SK-N-SH treated with all-trans-retinoic acid at 6 μM for 48 hours (cell line): ENCODE measurements at regions not wholly inside any gene's neighbourhood (a gene's known extent, or its start where the extent isn't known, plus 50 kb on each side); places are given as distances from the start of the nearest gene placed in this dataset.

Experiments
- CSRNP3 ChIP-seq: fragments of 250-450 bp; sonication (Bioruptor Pico); IDR thresholded peaks from 2 replicates; pipeline ENCODE4 v1.5.1; 2021; ENCODE audit warnings: mild to moderate bottlenecking, moderate library complexity
- GLIS3 ChIP-seq: fragments of 250-450 bp; sonication (Bioruptor Pico); IDR thresholded peaks from 2 replicates; pipeline ENCODE4 v1.5.0; 2020; ENCODE audit warnings: mild to moderate bottlenecking, moderate library complexity
- RARB ChIP-seq: fragments of 250-450 bp; sonication (Bioruptor Pico); IDR thresholded peaks from 2 replicates; pipeline ENCODE4 v1.8.0; 2021; ENCODE audit warnings: mild to moderate bottlenecking, moderate library complexity
- ZFP3 ChIP-seq: fragments of 250-450 bp; sonication (Bioruptor Pico); IDR thresholded peaks from 2 replicates; pipeline ENCODE4 v1.5.0; 2020; ENCODE audit warnings: mild to moderate bottlenecking, moderate library complexity
- ZFP30 ChIP-seq: fragments of 450-650 bp; formaldehyde crosslinking; IDR thresholded peaks from 2 replicates; pipeline ENCODE4 v1.5.0; 2022; ENCODE audit warnings: mild to moderate bottlenecking, moderate library complexity
- ZNF8 ChIP-seq: fragments of 450-650 bp; formaldehyde crosslinking; IDR thresholded peaks from 2 replicates; pipeline ENCODE4 v1.5.0; 2020; ENCODE audit warnings: mild to moderate bottlenecking, moderate library complexity

DNA sequence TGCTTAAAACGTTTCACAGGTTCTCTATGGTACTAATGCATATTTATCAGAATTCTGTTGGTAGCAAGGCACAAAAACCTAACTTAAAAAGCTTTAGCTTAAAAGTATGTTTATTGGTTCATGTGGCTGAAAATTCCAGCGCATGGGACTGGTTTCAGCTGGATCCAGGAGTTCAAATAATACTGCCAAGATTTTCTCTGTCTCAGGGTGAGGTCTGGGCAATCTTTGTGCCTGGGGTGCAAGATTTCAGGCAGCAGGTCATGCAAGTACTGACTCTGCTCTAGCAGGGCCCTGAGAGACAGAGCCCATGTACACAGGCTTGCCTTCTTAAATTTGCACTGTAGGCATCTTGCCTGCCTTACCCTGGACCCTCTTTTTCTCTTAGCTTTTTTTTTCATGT, 134.2 kb upstream of the GAS1 start:
- TF ChIP-seq ZFP30 (CRISPR knock-in tag) (no peak), RARB (no peak), ZNF8 (CRISPR knock-in tag) (no peak), CSRNP3 (CRISPR knock-in tag) (no peak), ZFP3 (CRISPR knock-in tag) (no peak), GLIS3 (CRISPR knock-in tag) (no peak)
